Endothelial cell of umbilical vein (primary cell): ENCODE measurements at regions not wholly inside any gene's neighbourhood (a gene's known extent, or its start where the extent isn't known, plus 50 kb on each side); places are given as distances from the start of the nearest gene placed in this dataset.

Experiments
- BruUV-seq: library from RNA; stranded (reverse); fragments of 400-500 nt; replicated peaks from 2 replicates; lab custom pipeline; 2021; lab: Mats Ljungman, UMichigan
- CTCF ChIA-PET: fragments of 300-600, 350-600 bp; sonication (Branson Sonifier 250); formaldehyde crosslinking; loops from one replicate; lab custom pipeline; 2021; ENCODE audit warnings: antibody characterized with exemption, inconsistent platforms; lab: Charles Lee
- POLR2A ChIA-PET: fragments of 300-600, 350-600 bp; sonication (Branson Sonifier 250); formaldehyde crosslinking; loops from one replicate; lab custom pipeline; 2021; ENCODE audit warnings: antibody characterized with exemption, inconsistent platforms; lab: Charles Lee
- DNase-seq: peaks from one replicate; pipeline ENCODE4 v3.0.0-alpha.2; 2011; ENCODE audit warnings: low read depth, low spot score
- FAIRE-seq: peaks from 2 replicates; lab custom pipeline; 2011; peaks lifted over from hg19 to GRCh38; lab: Jason Lieb, UNC
- H2AFZ ChIP-seq: 2 replicates; pipeline ENCODE4 v1.6.0; 2012; ENCODE audit warnings: low read depth, low read length, control low read depth, inconsistent platforms
- H3K27ac ChIP-seq: 2 replicates; pipeline ENCODE4 v1.5.1; 2011; ENCODE audit warnings: low read depth, mild to moderate bottlenecking, control low read depth, low read length, moderate library complexity; ENCODE audit not compliant: insufficient read depth
- H3K27me3 ChIP-seq, 2 experiments: 2 replicates each; pipeline versions ENCODE4 v1.6.0 to v1.6.1; 2011; ENCODE audit warnings: low read length in 2 of 2, mixed read lengths in 1 of 2; ENCODE audit not compliant: control insufficient read depth in 2 of 2, insufficient read depth in 2 of 2
- H3K36me3 ChIP-seq, 2 experiments: 2 replicates in 1 of 2; 3 replicates in 1 of 2; pipeline ENCODE4 v1.5.1; 2011; ENCODE audit warnings: low read length in 2 of 2, mild to moderate bottlenecking in 1 of 2, moderate library complexity in 1 of 2; ENCODE audit not compliant: control insufficient read depth in 2 of 2, insufficient read depth in 2 of 2; ENCODE audit errors: extremely low read depth in 1 of 2
- H3K4me1 ChIP-seq: 3 replicates; pipeline ENCODE4 v1.5.1; 2011; ENCODE audit warnings: mild to moderate bottlenecking, low read length; ENCODE audit not compliant: control insufficient read depth, insufficient read depth; ENCODE audit errors: extremely low read depth
- H3K4me2 ChIP-seq: 2 replicates; pipeline ENCODE4 v1.6.1; 2011; ENCODE audit warnings: low read length, control low read depth, mixed read lengths; ENCODE audit not compliant: insufficient read depth
- H3K4me3 ChIP-seq, 3 experiments: fragments of 200-600 bp in 1 of 3; sonication (generic), shearing (Covaris generic) in 1 of 3; replicated peaks in 1 of 3; 2 replicates each; pipeline ENCODE4 v1.5.1; 2011 to 2016; ENCODE audit warnings: control low read depth in 3 of 3, low read length in 3 of 3, mild to moderate bottlenecking in 2 of 3, inconsistent platforms in 1 of 3, low read depth in 1 of 3, moderate library complexity in 1 of 3; ENCODE audit not compliant: insufficient read depth in 1 of 3
- H3K79me2 ChIP-seq: 2 replicates; pipeline ENCODE4 v1.6.0; 2012; ENCODE audit warnings: low read length, inconsistent platforms; ENCODE audit not compliant: control insufficient read depth, insufficient read depth
- H3K9ac ChIP-seq: replicated peaks from 2 replicates; pipeline ENCODE3; 2011; ENCODE audit warnings: low read length, control low read depth; ENCODE audit not compliant: insufficient read depth; ENCODE audit errors: extremely low read depth
- H3K9me1 ChIP-seq: replicated peaks from 3 replicates; pipeline ENCODE4 v1.6.0; 2011; ENCODE audit warnings: mild to moderate bottlenecking, low read length; ENCODE audit not compliant: control insufficient read depth, insufficient read depth; ENCODE audit errors: extremely low read depth
- H3K9me3 ChIP-seq: replicated peaks from 2 replicates; pipeline ENCODE4 v1.5.1; 2012; ENCODE audit warnings: low read length, inconsistent platforms; ENCODE audit not compliant: control insufficient read depth, insufficient read depth
- H4K20me1 ChIP-seq: replicated peaks from 2 replicates; pipeline ENCODE3; 2011; ENCODE audit warnings: mild to moderate bottlenecking, low read length; ENCODE audit not compliant: control insufficient read depth, insufficient read depth; ENCODE audit errors: extremely low read depth
- CTCF ChIP-seq, 2 donors: IDR thresholded peaks; 1 replicate in 1 of 2; 2 replicates in 1 of 2; pipeline ENCODE4 v1.5.1; 2011; ENCODE audit warnings: low read length in 2 of 2, mild to moderate bottlenecking in 2 of 2, moderate library complexity in 2 of 2, control low read depth in 1 of 2, inconsistent platforms in 1 of 2, low read depth in 1 of 2; ENCODE audit not compliant: insufficient read depth in 1 of 2; ENCODE audit errors: extremely low read depth in 1 of 2
- EZH2 ChIP-seq: IDR thresholded peaks from 2 replicates; pipeline ENCODE4 v1.6.1; 2012; ENCODE audit warnings: borderline replicate concordance, low read depth, mild to moderate bottlenecking, moderate library complexity, low read length, inconsistent platforms; ENCODE audit not compliant: severe bottlenecking
- FOS ChIP-seq: IDR thresholded peaks from 2 replicates; pipeline ENCODE4 v1.6.1; 2011; ENCODE audit warnings: mild to moderate bottlenecking, low read length, moderate library complexity, borderline replicate concordance; ENCODE audit not compliant: insufficient read depth
- GATA2 ChIP-seq: IDR thresholded peaks from 2 replicates; pipeline ENCODE4 v1.7.0; 2011; ENCODE audit warnings: low read depth, mild to moderate bottlenecking, moderate library complexity, mixed read lengths, low read length; ENCODE audit not compliant: insufficient read length, insufficient read depth
- MAX ChIP-seq: IDR thresholded peaks from 2 replicates; pipeline ENCODE4 v1.6.1; 2011; ENCODE audit not compliant: insufficient read depth, insufficient read length
- MYC ChIP-seq: IDR thresholded peaks from one replicate; pipeline ENCODE4 v1.6.1; 2011; ENCODE audit warnings: mild to moderate bottlenecking, low read depth, low read length
- POLR2A ChIP-seq: IDR thresholded peaks from 2 replicates; pipeline ENCODE4 v1.6.1; 2012; ENCODE audit warnings: low read depth, mild to moderate bottlenecking, control low read depth, low read length
- POLR2AphosphoS5 ChIP-seq: IDR thresholded peaks from 2 replicates; pipeline ENCODE4 v1.6.1; 2012; ENCODE audit warnings: low read depth, mild to moderate bottlenecking, control low read depth, low read length, moderate library complexity; ENCODE audit not compliant: insufficient read depth
- dilution Hi-C: fragments of 300-500 bp; cut with MboI; formaldehyde crosslinking; loops from one replicate; pipeline ENCODE4 v1.15.0; 2019; ENCODE audit warnings: low sequenced_read_pairs; ENCODE audit not compliant: extremely low pct_ligation_motif_present
- intact Hi-C: fragments of 100-400 bp; cut with micrococcal nuclease; formaldehyde crosslinking; loops from one replicate; pipeline ENCODE4 v1.10.0; 2022

- CTCF ChIA-PET, result no interaction called here
- H3K9me3 ChIP-seq, result no peaks in the 10 kb centered on the region
- POLR2A ChIA-PET, result no interaction called here
- DNase-seq (no peak), FAIRE-seq (no peak)
- no peak overlapping the region for H3K4me2 ChIP-seq
- H3K27me3 ChIP-seq, result no peaks in the 10 kb centered on the region
- H3K9ac ChIP-seq, result no peak overlapping the region
- H4K20me1 ChIP-seq, result no peaks in the 10 kb centered on the region
- H3K9me1 ChIP-seq, result no peaks in the 10 kb centered on the region
- H2AFZ ChIP-seq, result no peak overlapping the region
- no peak overlapping the region for H3K27ac ChIP-seq
- no peak overlapping the region for H3K4me3 ChIP-seq
- no peaks in the 10 kb centered on the region for H3K36me3 ChIP-seq
- intact Hi-C loops (no loop called here), dilution Hi-C loops (no loop called here)
- no peak for TF ChIP-seq EZH2
- TF ChIP-seq POLR2AphosphoS5, result no peak
- no peak for TF ChIP-seq CTCF (IDR thresholded peaks at IDR 0.05; ENCODE audit: extremely low read depth in 1 of 2, insufficient read depth in 1 of 2, low read depth in 1 of 2, low read length in 2 of 2)
- H3K4me1 ChIP-seq, result no peaks in the 10 kb centered on the region
- no peaks in the 10 kb centered on the region for H3K79me2 ChIP-seq
- no TSS peak for BruUV-seq
Observed at GRCh38 chr7:84780158-84781124, 406.4 kb downstream of the SEMA3D start.

- H3K36me3 ChIP-seq, result no peaks in the 10 kb centered on the region
- H4K20me1 ChIP-seq, result no peaks in the 10 kb centered on the region
- CTCF ChIA-PET, result interaction anchor here (1.2 kb wide), 1 partner anchor 31 kb away, joined by 3 read pairs; no protein-coding TSS in a partner anchor
- no peak for TF ChIP-seq POLR2A
- no peak for TF ChIP-seq MAX
- no peak for TF ChIP-seq GATA2
- no peak for TF ChIP-seq EZH2
- no peak for TF ChIP-seq FOS
- TF ChIP-seq CTCF (IDR thresholded peaks at IDR 0.05; ENCODE audit: extremely low read depth in 1 of 2, insufficient read depth in 1 of 2, low read depth in 1 of 2, low read length in 2 of 2), result no peak
- no peak for TF ChIP-seq POLR2AphosphoS5
- TF ChIP-seq MYC, result no peak
- POLR2A ChIA-PET, result no interaction called here
- BruUV-seq, result no TSS peak
- H3K9ac ChIP-seq, result no peak overlapping the region
- no peak overlapping the region for H3K4me2 ChIP-seq
- FAIRE-seq, result no peak
- dilution Hi-C loops (no loop called here), intact Hi-C loops (no loop called here)
- H3K27me3 ChIP-seq, result no peaks in the 10 kb centered on the region
- no peak overlapping the region for H3K27ac ChIP-seq
- H3K9me1 ChIP-seq, result no peaks in the 10 kb centered on the region
- H3K4me3 ChIP-seq, result no peak overlapping the region
- H3K79me2 ChIP-seq, result no peaks in the 10 kb centered on the region
- no peaks in the 10 kb centered on the region for H3K4me1 ChIP-seq
- no peak for DNase-seq
- no peak overlapping the region for H2AFZ ChIP-seq
- no peaks in the 10 kb centered on the region for H3K9me3 ChIP-seq
Observed at GRCh38 chr7:84757761-84758160, 429.1 kb downstream of the SEMA3D start.
